HG02642 (cell line): ENCODE measurements at regions not wholly inside any gene's neighbourhood (a gene's known extent, or its start where the extent isn't known, plus 50 kb on each side); places are given as distances from the start of the nearest gene placed in this dataset.
"Not testable (repeated sequence)": the region's sequence is repeated elsewhere in the genome, so short reads cannot be mapped to it uniquely, and the experiment has no call there.

Experiments used
- ATAC-seq: cut with Tn5 transposase; IDR thresholded peaks from one replicate; pipeline ENCODE4 v1.9.1; 2021; ENCODE audit warnings: mild to moderate bottlenecking; ENCODE audit not compliant: unreplicated experiment, poor library complexity

- peak; percentile 63 for ATAC-seq
Observed at GRCh38 chr4:10781805-10782204, 97.2 kb upstream of the CLNK start.

DNA sequence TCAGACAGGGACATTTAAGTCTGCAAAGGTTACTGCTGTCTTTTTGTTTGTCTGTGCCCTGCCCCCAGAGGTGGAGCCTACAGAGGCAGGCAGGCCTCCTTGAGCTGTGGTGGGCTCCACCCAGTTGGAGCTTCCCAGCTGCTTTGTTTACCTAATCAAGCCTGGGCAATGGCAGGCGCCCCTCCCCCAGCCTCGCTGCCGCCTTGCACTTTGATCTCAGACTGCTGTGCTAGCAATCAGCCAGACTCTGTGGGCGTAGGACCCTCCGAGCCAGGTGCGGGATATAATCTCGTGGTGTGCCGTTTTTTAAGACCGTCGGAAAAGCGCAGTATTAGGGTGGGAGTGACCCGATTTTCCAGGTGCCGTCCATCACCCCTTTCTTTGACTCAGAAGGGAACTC lies 96.2 kb upstream of the CLNK start:
- ATAC-seq, result not testable (repeated sequence)

GRCh38 chr4:10775132-10775531 lies 90.6 kb upstream of the CLNK start:
- not testable (repeated sequence) for ATAC-seq

GRCh38 chr4:10773656-10774055 lies 89.1 kb upstream of the CLNK start:
- ATAC-seq, result no peak

- ATAC-seq, result no peak
Observed at GRCh38 chr4:10773010-10773409, 88.4 kb upstream of the CLNK start.

DNA sequence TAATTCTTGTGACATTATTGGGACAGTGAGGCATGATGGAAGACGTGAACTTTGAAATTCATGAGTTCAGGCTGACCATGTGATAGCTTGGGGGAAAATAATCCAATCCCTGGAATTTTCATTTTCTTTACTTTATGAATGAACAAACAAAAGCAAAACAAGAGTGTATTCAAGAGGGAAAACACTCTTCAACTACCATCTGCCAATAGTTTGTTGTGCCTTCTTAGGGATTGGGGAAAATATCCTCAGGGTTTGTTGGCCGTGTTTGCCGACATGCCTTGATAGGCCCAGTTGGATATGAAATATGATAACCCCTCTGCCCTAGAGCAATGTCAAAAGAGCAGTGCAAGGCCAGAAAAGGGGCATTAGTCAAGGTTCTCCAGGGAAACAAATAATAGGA lies 80.8 kb upstream of the CLNK start:
- ATAC-seq, result no peak

DNA sequence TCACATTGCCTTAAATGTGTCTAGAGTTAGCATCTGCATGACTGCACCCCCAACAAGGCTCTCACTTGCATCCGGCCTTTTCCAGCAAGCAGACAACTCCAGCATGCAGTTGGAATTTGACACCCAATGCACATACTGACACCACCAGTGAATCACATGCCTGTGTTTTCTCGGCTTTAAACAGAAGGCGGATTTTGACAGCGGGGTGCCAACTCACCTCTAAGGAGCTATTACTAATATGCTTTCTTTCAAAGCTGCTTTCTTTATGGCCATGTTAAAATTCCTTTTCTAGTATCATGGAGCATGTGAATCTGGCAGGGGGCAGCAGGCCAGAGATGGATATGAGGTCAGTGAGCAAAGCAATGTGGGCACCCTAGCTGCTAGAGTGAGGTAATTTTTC lies 78.0 kb upstream of the CLNK start:
- ATAC-seq, result no peak

GRCh38 chr4:10761903-10762302 lies 77.3 kb upstream of the CLNK start:
- no peak for ATAC-seq

DNA sequence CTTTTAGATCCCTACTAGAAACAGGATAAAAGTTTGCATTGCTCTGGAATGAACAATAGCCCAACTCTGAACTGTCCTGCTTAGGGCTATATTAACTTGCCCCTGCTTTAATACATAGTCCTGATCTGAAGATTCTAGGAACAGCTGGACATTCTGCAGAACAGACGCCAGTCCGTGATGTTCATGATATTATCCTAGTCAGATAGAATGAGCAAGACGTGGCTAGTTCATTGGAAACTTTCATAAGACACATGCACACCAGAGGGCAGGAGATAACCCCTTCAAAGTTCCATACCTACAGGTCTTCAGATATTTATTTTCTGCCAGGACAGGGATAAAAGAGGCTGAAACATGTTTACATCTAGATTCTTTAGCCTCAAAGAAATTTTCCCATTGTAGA lies 75.5 kb upstream of the CLNK start:
- ATAC-seq, result no peak

DNA sequence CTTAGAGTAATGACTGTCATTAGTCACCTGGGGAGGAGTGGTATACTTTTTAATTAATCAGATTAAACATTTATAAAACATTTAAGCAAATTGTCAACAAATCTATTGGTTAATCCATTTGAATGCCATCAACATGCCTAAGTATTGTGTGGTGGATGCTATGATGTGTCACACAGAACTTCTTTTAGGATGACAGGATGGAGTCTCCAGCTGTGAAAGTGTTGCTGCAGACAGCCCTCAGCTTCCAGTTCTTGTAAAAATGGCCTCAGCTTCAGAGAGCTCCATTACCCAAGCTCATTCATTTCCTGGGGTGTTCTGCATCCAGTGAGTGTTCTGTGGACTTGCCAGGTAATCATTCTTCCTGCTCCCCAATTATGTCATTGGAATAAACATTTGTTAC lies 74.3 kb upstream of the CLNK start:
- ATAC-seq, result no peak

DNA sequence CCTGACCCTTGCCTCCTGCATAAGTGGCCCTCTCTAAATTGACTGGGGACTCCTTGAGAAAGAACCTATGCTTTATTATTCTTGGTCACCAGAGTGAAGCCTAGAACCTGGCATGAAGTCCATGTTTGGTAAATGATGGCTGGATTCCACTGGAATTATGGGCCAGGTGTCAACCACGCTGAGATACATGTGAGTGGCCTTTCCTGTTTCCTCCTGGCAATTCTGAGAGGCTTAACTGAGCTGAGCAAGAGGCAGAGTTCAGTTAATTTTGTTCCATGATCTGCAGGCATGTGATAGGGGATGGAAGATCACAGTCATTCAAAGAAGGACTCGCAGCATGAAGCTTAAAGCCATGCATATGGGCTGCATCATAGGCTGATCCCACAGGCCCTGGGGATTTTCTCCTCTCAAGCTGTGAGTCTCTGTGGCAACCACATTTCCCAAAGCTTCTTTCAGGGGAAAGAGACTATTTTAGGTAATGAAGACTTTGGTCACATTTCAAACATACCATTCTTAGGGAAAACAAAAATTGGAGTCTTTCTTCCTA lies 69.4 kb upstream of the CLNK start:
- peak; percentile 46 for ATAC-seq

- ATAC-seq, result no peak
Observed at GRCh38 chr4:10753336-10753735, 68.8 kb upstream of the CLNK start.

- no peak for ATAC-seq
Observed at GRCh38 chr4:10750714-10751113, 66.1 kb upstream of the CLNK start.

- ATAC-seq, result peak; percentile 54
Observed at GRCh38 chr4:10747186-10747585, 62.6 kb upstream of the CLNK start.

DNA sequence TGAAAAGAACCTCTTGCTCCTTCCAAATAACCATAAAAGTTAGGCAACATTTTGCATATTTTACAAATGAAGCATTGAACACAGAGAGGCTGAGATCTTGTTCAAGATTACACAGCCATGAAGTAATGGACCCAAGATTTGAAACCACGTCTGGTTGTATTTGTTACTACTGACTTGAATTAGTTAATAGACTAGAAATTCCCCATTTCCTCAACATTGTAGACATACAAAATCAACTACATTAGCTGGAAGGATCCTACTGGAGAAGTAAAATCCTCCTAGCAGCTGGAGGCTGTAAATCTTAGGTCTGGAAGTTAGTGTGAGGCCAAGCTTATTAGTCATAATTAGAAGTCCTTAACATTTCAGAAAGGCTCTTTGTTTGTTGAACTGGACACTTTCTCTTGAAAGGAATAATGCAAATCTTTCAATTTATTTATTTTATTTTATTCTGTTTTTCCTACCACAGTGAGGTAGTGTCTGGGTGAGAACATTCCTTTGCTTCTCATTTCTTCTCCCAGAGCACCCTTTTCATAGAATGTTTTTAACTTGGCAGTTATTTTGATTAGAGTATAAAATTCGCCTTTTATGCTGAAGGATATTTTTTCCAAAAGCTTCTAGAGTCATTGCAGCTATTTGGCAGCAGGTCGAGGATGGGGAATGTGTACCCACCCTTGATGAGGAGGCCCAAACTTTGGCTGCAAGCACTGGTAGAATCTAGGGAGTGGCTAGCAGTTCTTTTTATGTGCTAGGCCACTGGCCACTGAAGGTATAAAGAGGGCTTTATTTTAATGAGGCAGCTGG lies 62.0 kb upstream of the CLNK start:
- ATAC-seq, result no peak

DNA sequence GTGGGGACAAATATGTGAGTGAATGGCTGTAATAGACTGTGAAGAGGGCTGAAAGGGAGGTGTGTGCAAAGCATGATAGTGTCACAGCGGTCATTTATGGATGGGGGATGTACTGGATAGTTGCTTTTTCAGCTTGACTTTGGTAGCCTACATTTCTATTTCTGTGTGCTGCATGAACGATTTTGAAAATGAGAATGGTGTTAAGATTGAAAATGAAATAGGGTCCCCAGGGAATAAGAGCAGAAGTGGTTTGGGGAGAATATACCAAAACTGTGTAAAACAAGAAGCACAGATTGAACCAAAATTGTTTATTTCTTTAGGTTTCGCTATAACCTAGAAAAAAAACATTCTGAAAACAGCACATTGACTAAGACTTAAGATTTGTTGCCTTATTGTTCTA lies 58.8 kb upstream of the CLNK start:
- ATAC-seq, result peak; percentile 54

DNA sequence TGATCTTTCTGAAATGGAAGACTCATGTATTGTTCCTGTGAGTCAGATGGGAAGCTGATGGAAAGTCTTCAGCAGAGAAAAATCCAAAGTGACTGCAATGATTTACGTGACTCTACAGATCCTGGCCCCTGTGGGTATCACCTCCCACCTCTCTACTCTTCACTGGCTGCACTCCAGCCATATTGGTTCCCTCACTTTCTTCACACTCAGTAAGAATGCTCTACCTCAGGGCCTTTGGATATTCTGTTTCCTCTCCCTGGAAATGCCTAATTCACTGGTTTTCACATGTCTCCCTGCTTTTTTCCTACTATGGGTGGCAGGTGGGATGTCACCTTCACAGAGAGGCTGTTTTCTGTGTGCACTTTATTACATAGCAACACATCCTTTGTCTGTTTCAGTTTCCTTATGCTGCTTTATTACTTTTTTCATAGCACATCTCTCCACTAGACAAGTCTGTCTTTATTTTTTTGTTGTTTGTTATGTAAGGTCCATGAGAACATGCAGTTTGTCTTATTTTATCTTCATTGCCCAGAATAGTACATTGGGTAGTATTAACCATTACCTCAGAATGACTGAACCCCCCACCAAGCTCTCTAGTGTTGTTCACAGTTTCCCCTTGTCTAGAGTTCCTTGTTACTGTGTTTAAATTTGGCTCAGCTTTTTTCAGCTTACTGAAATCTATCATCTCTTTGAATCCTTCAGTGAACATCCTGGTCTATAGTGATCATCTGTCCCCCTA lies 57.6 kb upstream of the CLNK start:
- no peak for ATAC-seq

DNA sequence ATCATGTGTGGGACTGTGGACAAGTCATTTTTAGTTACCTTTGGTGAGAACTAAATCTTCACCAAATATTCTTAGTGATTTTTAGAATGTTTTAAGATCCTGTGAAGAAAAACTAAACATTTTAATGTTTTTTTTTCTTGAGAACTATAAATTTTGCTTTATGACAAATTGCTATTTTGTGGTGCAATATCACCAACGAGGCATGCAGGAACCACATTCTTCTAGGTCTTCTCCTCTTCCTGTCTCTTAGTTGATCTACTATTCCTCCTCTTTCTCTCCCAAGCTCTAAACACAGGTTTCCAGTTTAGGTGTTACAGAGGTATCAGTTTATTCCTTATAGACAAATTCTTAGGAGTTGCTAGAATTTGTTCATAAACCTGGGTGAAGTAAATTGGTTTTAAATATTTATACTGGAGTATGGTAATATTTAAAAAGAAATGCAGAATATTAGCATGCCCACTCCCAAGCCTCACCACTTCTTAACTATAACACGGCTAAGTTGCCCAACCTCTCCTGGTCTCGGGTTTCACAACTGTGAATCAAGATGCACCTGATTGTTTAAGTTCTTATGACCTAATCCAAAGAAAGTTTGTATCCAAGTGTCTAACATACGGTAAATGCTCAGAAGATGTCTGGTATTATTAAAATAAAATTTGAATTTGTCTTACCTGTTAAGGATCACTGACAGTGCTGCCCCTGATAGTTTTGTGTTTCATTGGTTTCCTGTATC lies 56.5 kb upstream of the CLNK start:
- no peak for ATAC-seq

- no peak for ATAC-seq
Observed at GRCh38 chr4:10740251-10740650, 55.7 kb upstream of the CLNK start.

GRCh38 chr4:10738826-10739489 lies 54.4 kb upstream of the CLNK start:
- ATAC-seq, result no peak
